Ovary (tissue), 3 donors: ENCODE measurements at regions not wholly inside any gene's neighbourhood (a gene's known extent, or its start where the extent isn't known, plus 50 kb on each side); places are given as distances from the start of the nearest gene placed in this dataset.

Experiments
- POLR2A ChIP-seq: fragments of 450-650 bp; IDR thresholded peaks from one replicate; pipeline ENCODE4 v1.6.1; 2017; ENCODE audit warnings: antibody characterized with exemption, mild to moderate bottlenecking, moderate library complexity
- TF ChIP-seq, protein P1 (sequence below), 3 donors: fragments of 450-650 bp in 2 of 3; fragments of 200-600 bp in 1 of 3; IDR thresholded peaks; one replicate each; pipeline versions ENCODE4 v1.5.1 to v1.8.0; 2016 to 2022; ENCODE audit warnings: antibody characterized with exemption in 3 of 3, mild to moderate bottlenecking in 1 of 3
- donor health status: DM: no; HTN: no; CAD: no.

DNA sequence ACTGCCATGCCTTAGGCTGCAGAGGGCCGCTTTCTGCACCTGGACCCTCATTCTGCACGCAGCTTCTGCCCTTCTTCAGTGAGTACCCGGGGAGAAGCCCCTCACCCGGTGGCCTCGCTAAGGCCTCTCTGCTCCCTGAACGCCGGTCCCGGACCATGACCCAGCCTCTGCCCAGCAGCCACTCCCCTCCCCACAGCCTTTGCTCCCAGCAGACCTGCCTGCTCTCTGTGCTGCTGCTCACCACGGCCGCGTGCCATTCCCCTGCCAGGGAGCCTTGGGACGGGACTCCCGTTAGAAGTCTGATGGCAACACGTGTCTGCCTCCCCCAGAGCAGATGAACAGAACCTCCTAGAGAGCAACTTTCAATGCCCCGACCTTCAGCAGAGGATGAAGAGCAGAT, 282.8 kb downstream of the NDUFA10 start:
- TF ChIP-seq POLR2A, result no peak
- TF ChIP-seq, protein P1, sequence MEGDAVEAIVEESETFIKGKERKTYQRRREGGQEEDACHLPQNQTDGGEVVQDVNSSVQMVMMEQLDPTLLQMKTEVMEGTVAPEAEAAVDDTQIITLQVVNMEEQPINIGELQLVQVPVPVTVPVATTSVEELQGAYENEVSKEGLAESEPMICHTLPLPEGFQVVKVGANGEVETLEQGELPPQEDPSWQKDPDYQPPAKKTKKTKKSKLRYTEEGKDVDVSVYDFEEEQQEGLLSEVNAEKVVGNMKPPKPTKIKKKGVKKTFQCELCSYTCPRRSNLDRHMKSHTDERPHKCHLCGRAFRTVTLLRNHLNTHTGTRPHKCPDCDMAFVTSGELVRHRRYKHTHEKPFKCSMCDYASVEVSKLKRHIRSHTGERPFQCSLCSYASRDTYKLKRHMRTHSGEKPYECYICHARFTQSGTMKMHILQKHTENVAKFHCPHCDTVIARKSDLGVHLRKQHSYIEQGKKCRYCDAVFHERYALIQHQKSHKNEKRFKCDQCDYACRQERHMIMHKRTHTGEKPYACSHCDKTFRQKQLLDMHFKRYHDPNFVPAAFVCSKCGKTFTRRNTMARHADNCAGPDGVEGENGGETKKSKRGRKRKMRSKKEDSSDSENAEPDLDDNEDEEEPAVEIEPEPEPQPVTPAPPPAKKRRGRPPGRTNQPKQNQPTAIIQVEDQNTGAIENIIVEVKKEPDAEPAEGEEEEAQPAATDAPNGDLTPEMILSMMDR (IDR thresholded peaks at IDR 0.05), result no peak
